OCI-LY1 (cell line): ENCODE measurements at regions not wholly inside any gene's neighbourhood (a gene's known extent, or its start where the extent isn't known, plus 50 kb on each side); places are given as distances from the start of the nearest gene placed in this dataset.

ENCODE experiments used
- H2AFZ ChIP-seq: fragments of 200-600 bp; sonication (generic), shearing (Covaris generic); 2 replicates; pipeline ENCODE4 v1.6.0; 2014; ENCODE audit warnings: antibody characterized with exemption, mild to moderate bottlenecking, low read length
- H3F3A ChIP-seq: fragments of 200-600 bp; sonication (generic), shearing (Covaris generic); 2 replicates; pipeline ENCODE4 v1.6.0; 2014; ENCODE audit warnings: mild to moderate bottlenecking, antibody characterized with exemption, low read length, moderate library complexity; ENCODE audit not compliant: insufficient read depth
- H3K27ac ChIP-seq: fragments of 200-600 bp; sonication (generic); 2 replicates; pipeline ENCODE4 v1.5.1; 2014; ENCODE audit warnings: low read length, mixed run types, mild to moderate bottlenecking, low read depth; ENCODE audit not compliant: poor library complexity, severe bottlenecking
- H3K27me3 ChIP-seq: fragments of 200-600 bp; sonication (generic); 2 replicates; pipeline ENCODE4 v1.6.0; 2014; ENCODE audit warnings: antibody characterized with exemption, mild to moderate bottlenecking, low read length, moderate library complexity; ENCODE audit not compliant: insufficient read depth
- H3K36me3 ChIP-seq: fragments of 200-600 bp; sonication (generic); 2 replicates; pipeline ENCODE4 v1.6.1; 2014; ENCODE audit warnings: mild to moderate bottlenecking, antibody characterized with exemption, low read length, moderate library complexity, mixed read lengths; ENCODE audit not compliant: insufficient read depth
- H3K4me1 ChIP-seq: fragments of 200-600 bp; sonication (generic); 2 replicates; pipeline ENCODE4 v1.5.1; 2014; ENCODE audit warnings: mild to moderate bottlenecking, low read length, moderate library complexity; ENCODE audit not compliant: insufficient read depth, severe bottlenecking
- H3K4me2 ChIP-seq: fragments of 200-600 bp; sonication (generic), shearing (Covaris generic); 2 replicates; pipeline ENCODE4 v1.6.1; 2014; ENCODE audit warnings: low read length
- H3K4me3 ChIP-seq: fragments of 200-600 bp; sonication (generic); 2 replicates; pipeline ENCODE4 v1.5.1; 2014; ENCODE audit warnings: low read length, low read depth, mild to moderate bottlenecking, mixed read lengths; ENCODE audit not compliant: poor library complexity, severe bottlenecking
- H3K79me2 ChIP-seq: fragments of 200-600 bp; shearing (Covaris generic); 2 replicates; pipeline ENCODE4 v1.6.1; 2016; ENCODE audit warnings: mixed run types, low read length, mixed read lengths; ENCODE audit not compliant: insufficient read depth
- H3K9ac ChIP-seq: fragments of 200-600 bp; sonication (generic), shearing (Covaris generic); 2 replicates; pipeline ENCODE4 v1.6.1; 2014; ENCODE audit warnings: mild to moderate bottlenecking, low read length, mixed read lengths
- H3K9me2 ChIP-seq: fragments of 200-600 bp; sonication (generic), shearing (Covaris generic); 2 replicates; pipeline ENCODE4 v1.6.1; 2014; ENCODE audit warnings: low read depth, mild to moderate bottlenecking, low read length, mixed read lengths
- H3K9me3 ChIP-seq: fragments of 200-600 bp; shearing (Covaris generic); 2 replicates; pipeline ENCODE4 v1.6.1; 2014; ENCODE audit warnings: low read length, mixed read lengths
- H4K20me1 ChIP-seq: fragments of 200-600 bp; sonication (generic), shearing (Covaris generic); 2 replicates; pipeline ENCODE4 v1.6.0; 2016; ENCODE audit warnings: mild to moderate bottlenecking, low read length; ENCODE audit not compliant: insufficient read depth
- CTCF ChIP-seq: fragments of 200-600 bp; sonication (generic), shearing (Covaris generic); IDR thresholded peaks from 2 replicates; pipeline ENCODE4 v1.5.1; 2017; ENCODE audit warnings: mild to moderate bottlenecking, antibody characterized with exemption, low read length, moderate library complexity, mixed read lengths
- EZH2 ChIP-seq: fragments of 200-600 bp; sonication (generic), shearing (Covaris generic); IDR thresholded peaks from 2 replicates; pipeline ENCODE4 v1.8.0; 2017; ENCODE audit warnings: borderline replicate concordance, mixed run types, mild to moderate bottlenecking, antibody characterized with exemption, low read length, moderate library complexity, mixed read lengths

- TF ChIP-seq CTCF (peak; percentile 52), EZH2 (no peak)
Measured at GRCh38 chr2:31675485-31675901, 94.8 kb upstream of the SRD5A2 start.

GRCh38 chr2:31674446-31674845, 93.7 kb upstream of the SRD5A2 start:
- no peak overlapping the region for H3K27ac ChIP-seq
- no peak overlapping the region for H2AFZ ChIP-seq

More at GRCh38 chr2:31675485-31675901, 94.8 kb upstream of the SRD5A2 start:
- Histone ChIP-seq H3K9me3 (no peaks in the 10 kb centered on the region), H3K4me1 (no peaks in the 10 kb centered on the region), H3K9ac (no peak overlapping the region), H3F3A (no peaks in the 10 kb centered on the region), H3K9me2 (no peaks in the 10 kb centered on the region), H3K27me3 (no peaks in the 10 kb centered on the region), H3K4me2 (no peak overlapping the region), H2AFZ (no peak overlapping the region), H3K27ac (no peak overlapping the region), H4K20me1 (no peaks in the 10 kb centered on the region), H3K4me3 (no peak overlapping the region), H3K36me3 (no peaks in the 10 kb centered on the region), H3K79me2 (no peaks in the 10 kb centered on the region)

DNA sequence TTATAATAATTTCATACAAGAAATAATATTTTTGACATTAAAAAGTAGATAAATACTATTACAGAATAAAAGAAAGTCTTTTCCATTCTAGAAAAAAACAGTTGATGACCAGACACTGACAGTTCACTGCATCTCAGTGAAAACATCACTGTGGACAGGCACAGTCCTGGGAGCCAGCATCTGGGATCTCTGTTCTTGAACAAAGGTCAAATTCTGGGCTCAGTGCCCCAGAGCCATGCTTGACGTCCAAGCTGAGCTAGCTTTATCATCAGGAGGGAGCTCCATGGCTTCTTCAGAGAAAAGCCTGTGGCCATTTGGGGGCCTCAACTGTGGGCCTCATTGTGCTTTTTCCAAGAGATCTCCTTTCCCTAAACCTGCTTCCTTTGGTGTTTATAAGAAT, 86.1 kb upstream of the SRD5A2 start:
- no peak overlapping the region for H3K4me3 ChIP-seq
- TF ChIP-seq EZH2 (no peak), CTCF (no peak)
- no peaks in the 10 kb centered on the region for H3K9me2 ChIP-seq
- no peaks in the 10 kb centered on the region for H3K36me3 ChIP-seq
- no peak overlapping the region for H3K4me2 ChIP-seq
- H3K9ac ChIP-seq: no peak overlapping the region
- no peaks in the 10 kb centered on the region for H3K79me2 ChIP-seq
- H4K20me1 ChIP-seq: no peaks in the 10 kb centered on the region
- no peak overlapping the region for H3K27ac ChIP-seq
- H3K4me1 ChIP-seq: no peaks in the 10 kb centered on the region
- H3K27me3 ChIP-seq: no peaks in the 10 kb centered on the region
- no peaks in the 10 kb centered on the region for H3K9me3 ChIP-seq
- H3F3A ChIP-seq: no peaks in the 10 kb centered on the region
- no peak overlapping the region for H2AFZ ChIP-seq

More at GRCh38 chr2:31674446-31674845, 93.7 kb upstream of the SRD5A2 start:
- H3K4me2 ChIP-seq: no peak overlapping the region
- H3K36me3 ChIP-seq: no peaks in the 10 kb centered on the region
- H3K27me3 ChIP-seq: no peaks in the 10 kb centered on the region
- no peak overlapping the region for H3K9ac ChIP-seq
- H3K79me2 ChIP-seq: no peaks in the 10 kb centered on the region
- no peaks in the 10 kb centered on the region for H3K4me1 ChIP-seq
- no peak overlapping the region for H3K4me3 ChIP-seq
- no peaks in the 10 kb centered on the region for H3F3A ChIP-seq
- H3K9me3 ChIP-seq: no peaks in the 10 kb centered on the region
- no peaks in the 10 kb centered on the region for H3K9me2 ChIP-seq
- H4K20me1 ChIP-seq: no peaks in the 10 kb centered on the region
- TF ChIP-seq EZH2: no peak
- TF ChIP-seq CTCF: no peak; the same call in 1 of the 2 replicates
